Globus pallidus (tissue), 1 donor: ENCODE measurements at regions not wholly inside any gene's neighbourhood (a gene's known extent, or its start where the extent isn't known, plus 50 kb on each side); places are given as distances from the start of the nearest gene placed in this dataset.
"Not testable (repeated sequence)": the region's sequence is repeated elsewhere in the genome, so short reads cannot be mapped to it uniquely, and the experiment has no call there.

Source experiments
- DNase-seq: peaks from one replicate; pipeline ENCODE4 v3.0.0-alpha.2; 2015; ENCODE audit warnings: low spot score

GRCh38 chr5:85843535-85843934 is 774.2 kb upstream of the COX7C start:
- no peak for DNase-seq

DNA sequence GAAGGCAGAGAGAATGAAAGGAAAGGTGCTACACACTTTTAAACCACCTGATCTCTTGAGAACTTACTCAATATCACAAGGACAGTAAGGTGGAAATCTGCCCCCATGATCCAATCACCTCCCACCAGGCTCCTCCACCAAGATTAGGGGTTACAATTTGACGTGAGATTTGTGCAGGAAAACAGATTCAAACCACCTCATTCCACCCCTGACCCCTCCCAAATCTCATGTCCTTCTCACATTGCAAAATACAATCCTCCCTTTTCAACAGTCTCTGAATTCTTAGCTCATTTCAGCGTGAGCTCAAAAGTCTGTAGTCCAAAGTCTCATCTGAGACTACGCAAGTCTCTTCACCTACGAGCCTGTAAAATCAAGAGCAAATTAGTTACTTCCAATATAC is 768.3 kb upstream of the COX7C start:
- no peak for DNase-seq

- no peak for DNase-seq
Measured at GRCh38 chr5:85865296-85865695, 752.4 kb upstream of the COX7C start.

- no peak for DNase-seq
Measured at GRCh38 chr5:85868070-85868469, 749.7 kb upstream of the COX7C start.

- DNase-seq, result no peak
Measured at GRCh38 chr5:85893996-85894395, 723.7 kb upstream of the COX7C start.

GRCh38 chr5:85896514-85896913 is 721.2 kb upstream of the COX7C start:
- no peak for DNase-seq

DNA sequence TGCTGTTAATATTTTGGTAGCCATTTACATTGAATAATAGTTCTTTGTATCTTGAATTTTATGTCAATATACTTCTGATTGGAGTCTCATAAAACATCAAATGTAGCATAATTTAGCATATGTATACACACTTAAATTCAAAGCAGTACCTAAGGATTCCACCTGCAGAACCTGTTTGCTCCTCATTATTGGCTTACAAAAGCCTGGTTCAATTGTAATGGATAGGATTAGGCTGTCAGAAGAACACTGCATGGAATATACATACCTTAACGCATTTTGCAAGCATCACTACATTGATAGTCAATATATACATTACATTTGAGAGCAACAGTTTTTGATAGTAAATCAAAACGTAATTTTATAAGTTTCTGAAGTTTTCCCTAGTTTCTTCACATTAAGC is 711.3 kb upstream of the COX7C start:
- DNase-seq, result no peak

- DNase-seq, result no peak
Measured at GRCh38 chr5:85910335-85910734, 707.4 kb upstream of the COX7C start.

DNA sequence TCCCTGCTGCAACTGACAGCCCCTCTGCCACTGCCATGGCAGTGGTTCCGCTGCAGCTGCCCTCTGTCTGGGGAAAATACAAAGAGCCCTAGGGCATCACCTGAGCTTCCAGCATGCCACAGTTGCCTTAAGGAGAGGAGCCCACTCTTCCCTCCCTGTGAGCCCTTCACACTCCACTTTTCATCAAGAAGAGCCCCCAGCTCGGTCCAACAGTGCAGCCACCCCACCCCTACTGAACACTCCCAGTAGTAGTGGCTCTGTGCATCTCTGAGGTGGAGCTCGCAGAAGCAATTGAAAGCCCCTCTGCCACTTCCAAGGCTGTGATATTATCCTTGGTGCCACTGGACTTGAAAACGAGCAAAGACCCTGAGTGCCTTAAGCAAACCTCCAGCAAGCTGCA is 696.8 kb upstream of the COX7C start:
- no peak for DNase-seq

DNA sequence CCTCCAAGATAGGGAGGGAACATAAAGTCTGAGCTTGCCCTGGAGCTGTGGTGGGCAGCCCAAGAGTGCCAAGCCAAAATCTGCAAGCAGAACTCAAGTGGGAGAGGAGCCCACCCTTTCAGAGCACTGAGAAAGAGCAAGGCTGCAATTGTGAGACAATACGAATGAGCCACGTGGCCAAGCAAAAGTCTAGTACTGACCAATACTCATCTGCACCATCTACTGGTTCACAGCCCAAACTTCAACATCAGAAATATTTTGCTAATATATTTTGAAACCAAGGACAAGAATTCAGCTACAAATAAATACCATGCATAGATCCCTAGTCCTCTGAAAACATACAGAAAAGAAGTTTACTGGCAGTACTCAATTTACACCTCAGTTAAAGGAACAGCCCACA is 696.2 kb upstream of the COX7C start:
- no peak for DNase-seq

- DNase-seq, result no peak
Measured at GRCh38 chr5:85927632-85928031, 690.1 kb upstream of the COX7C start.

DNA sequence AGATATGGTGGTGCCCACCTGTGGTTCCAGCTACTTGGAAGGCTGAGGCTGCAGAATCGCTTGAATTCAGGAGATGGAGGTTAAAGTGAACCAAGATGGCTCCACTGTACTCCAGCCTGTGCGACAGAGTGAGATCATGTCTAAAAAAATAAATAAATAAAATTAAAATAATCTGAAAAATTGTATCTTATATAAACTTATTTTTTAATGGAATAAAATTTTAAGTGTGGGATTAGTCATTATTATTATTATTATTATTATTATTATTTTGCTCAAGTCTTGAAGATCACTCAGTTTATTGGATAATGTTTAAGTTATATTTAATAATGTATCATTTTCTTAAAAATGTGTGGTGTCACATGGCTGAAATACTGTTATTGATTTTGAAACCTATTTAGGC is 688.0 kb upstream of the COX7C start:
- DNase-seq, result no peak

DNA sequence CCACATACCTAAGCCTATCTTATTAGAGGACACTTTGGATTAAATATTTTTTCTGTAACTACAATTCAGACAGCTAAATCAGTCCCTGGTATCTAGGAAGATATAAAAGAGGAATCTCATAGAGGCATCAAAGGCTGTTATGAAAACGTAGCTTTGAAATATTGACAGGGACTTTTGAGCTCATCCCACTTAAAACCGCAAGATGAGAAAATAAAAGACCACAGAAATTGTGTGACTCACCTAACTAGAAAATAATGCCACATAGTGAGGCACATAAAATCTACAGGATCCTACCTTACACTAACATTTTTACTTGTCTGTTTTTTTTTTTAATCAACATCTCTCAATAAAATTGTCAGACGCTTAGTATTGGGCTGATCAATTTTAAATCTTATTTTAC is 686.5 kb upstream of the COX7C start:
- no peak for DNase-seq

DNA sequence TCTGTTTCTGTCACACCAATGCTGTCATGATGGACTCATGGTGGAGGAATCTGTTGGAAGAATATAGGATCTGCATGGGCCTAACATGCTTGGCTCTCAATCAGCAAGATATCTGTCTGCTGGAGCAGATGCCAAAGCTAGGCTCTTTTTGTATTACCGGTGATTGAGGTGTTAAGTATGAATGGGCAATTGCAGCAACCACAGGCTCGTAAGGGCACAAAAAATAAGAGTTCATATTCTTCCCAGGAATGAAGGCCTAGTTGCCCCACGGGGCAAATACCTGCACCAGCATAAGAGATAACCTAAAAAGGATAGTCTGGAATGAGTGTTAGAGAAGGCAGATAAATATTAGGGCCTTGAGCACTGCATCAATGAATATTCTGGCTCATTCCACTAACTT is 679.5 kb upstream of the COX7C start:
- no peak for DNase-seq

- DNase-seq, result no peak
Measured at GRCh38 chr5:85951707-85952210, 666.0 kb upstream of the COX7C start.

DNA sequence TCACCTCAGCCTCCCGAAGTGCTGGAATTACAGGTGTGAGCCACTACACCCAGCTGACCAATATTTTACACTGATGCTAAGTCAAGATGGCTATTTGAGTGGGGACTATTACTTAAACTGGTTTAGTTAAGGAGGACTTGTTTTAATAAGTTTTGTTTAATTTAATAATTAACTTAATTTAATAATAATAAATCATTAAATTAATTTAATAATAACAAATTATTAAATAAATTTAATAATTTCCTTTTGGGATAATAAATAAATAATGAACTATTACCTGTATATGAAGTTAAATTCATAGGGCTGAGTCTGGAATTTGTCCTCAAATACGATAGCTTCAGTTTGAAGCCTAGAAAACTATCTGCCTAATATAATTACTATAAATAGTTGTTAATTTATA is 665.1 kb upstream of the COX7C start:
- no peak for DNase-seq

- DNase-seq, result no peak
Measured at GRCh38 chr5:85967681-85968080, 650.1 kb upstream of the COX7C start.

DNA sequence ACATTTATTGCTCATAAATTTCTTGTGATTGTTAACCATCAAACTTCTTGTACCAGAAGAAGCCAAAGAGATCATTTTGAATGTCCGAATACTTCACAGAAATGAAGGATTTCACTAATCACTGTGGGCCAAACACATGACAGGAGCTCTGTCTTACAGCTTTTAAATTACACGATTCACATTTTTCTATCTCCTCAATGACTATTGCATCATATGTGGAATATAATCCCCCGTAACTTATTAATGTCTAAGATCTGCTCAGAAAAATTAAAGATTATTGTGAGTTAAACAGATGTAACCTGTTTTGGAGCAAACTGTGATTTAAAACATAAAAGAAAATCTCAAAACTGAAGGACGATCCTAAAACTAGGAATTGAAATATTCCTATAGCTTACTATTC is 645.2 kb upstream of the COX7C start:
- DNase-seq, result no peak

DNA sequence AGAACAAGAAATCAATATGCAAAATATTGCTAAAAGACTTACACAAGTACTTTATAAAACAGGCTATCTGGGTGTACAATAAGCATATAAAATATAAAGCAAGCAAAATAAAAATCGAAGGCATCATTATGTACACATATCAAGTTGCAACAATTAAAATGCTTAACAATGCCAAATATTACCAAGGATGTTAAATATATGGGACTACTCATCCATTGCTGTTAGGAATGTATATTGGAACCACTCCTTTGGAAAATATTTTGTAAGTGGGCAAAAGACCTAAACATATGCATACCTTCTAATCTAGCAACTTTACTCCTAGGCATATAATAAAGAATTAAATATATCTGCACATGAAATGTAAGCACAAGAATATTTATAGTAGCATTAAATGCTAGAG is 632.6 kb upstream of the COX7C start:
- no peak for DNase-seq

DNA sequence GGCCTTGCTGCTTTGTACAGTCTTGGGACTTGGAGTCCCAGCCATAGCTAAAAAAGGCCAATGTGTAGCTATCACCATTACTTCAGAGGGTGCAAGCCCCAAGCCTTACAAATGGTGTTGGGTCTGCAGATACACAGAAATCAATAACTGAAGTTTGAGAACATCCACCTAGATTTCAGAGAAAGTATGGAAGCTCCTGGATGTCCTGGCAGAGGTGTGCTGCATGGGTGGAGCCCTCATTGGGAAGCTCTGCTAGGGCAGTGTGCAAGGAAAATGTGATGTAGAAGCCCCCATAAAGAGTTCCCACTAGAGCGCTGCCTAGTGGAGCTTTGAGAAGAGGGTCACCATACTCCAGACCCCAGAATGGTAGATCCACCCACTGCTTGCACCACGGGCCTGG is 626.7 kb upstream of the COX7C start:
- DNase-seq, result no peak

DNA sequence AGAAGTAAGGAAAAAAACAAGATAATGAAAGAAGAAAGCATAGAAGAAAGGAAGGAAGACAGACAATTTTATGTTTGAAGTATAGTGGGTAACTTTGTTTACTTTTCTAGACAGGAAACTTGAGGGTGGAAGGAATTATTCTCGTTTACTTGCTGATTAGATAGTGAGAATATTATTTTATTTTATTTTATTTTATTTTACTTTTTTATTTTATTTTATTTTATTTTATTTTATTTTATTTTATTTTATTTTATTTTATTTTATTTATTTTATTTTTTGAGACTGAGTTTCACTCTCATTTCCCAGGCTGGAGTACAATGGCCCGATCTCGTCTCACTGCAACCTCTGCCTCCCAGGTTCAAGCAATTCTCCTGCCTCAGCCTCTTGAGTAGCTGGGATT is 623.1 kb upstream of the COX7C start:
- DNase-seq, result not testable (repeated sequence)

DNA sequence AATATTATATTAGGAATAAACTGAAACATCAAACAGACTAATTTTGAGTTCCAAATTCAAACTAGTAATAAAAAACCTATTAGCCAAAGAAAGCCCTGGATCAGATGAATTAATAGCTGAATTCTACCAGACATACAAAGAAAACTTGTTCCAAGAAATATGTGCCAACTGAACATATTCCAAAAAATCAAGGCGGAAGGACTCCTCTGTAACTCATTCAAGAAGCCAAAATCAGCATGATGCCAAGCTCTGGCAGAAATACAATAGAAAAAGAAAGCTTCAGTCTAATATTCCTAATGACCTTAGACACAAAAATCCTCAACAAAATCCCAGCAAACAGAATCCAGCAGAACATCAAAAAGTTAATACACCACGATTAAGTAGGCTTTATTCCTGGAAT is 619.1 kb upstream of the COX7C start:
- DNase-seq, result no peak

DNA sequence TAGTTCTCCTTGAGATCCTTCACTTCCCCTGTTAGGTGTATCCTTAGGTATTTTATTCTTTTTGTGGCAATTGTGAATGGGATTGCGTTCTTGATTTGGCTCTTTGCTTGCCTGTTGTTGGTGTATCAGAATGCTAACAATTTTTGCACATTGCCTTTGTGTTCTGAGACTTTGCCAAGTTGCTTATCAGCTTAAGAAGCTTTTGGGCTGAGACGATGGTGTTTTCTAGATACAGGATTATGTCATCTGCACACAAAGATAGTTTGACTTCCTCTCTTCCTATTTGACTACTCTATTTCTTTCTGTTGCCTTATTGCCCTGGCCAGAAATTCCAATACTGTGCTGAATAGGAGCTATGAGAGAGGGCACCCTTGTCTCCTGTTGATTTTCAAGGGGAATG is 609.4 kb upstream of the COX7C start:
- DNase-seq, result no peak

DNA sequence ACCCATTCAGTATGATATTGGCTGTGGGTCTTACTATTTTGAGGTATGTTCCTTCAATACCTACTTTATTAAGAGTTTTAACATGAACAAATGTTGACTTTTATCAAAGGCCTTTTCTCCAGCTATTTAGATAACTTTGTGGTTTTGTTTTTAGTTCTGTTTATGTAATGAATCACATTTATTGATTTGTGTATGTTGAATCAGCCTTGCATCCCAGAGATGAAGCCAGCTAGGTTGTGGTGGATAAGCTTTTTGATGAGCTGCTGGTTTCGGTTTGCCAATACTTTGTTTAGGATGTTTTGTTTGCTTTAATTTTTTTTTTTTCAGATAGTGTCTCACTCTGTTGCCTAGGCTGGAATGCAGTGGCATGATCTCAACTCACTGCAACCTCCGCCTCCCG is 609.0 kb upstream of the COX7C start:
- no peak for DNase-seq

- no peak for DNase-seq
Measured at GRCh38 chr5:86011937-86012336, 605.8 kb upstream of the COX7C start.
